Type B pancreatic cell (in vitro differentiated cells): ENCODE measurements at regions not wholly inside any gene's neighbourhood (a gene's known extent, or its start where the extent isn't known, plus 50 kb on each side); places are given as distances from the start of the nearest gene placed in this dataset.
"Not testable (repeated sequence)": the region's sequence is repeated elsewhere in the genome, so short reads cannot be mapped to it uniquely, and the experiment has no call there.

Experiments used
- DNase-seq: peaks from one replicate; pipeline ENCODE4 v3.0.0; 2021; ENCODE audit warnings: mixed read lengths; ENCODE audit not compliant: unreplicated experiment; ENCODE audit errors: extremely low spot score
- H3K27ac Mint-ChIP-seq: 2 replicates; pipeline ENCODE4 v1.8.0; 2021; ENCODE audit warnings: mild to moderate bottlenecking, mixed read lengths
- H3K27me3 Mint-ChIP-seq: 2 replicates; pipeline ENCODE4 v1.8.0; 2021; ENCODE audit warnings: mixed read lengths
- H3K36me3 Mint-ChIP-seq: 2 replicates; pipeline ENCODE4 v1.8.0; 2021; ENCODE audit warnings: mixed read lengths
- H3K4me1 Mint-ChIP-seq: one replicate; pipeline ENCODE4 v1.8.0; 2021; ENCODE audit warnings: mixed read lengths; ENCODE audit not compliant: unreplicated experiment
- H3K4me3 Mint-ChIP-seq: 2 replicates; pipeline ENCODE4 v1.8.0; 2021; ENCODE audit warnings: mild to moderate bottlenecking, mixed read lengths
- H3K9me3 Mint-ChIP-seq: 2 replicates; pipeline ENCODE4 v1.8.0; 2021; ENCODE audit warnings: mixed read lengths
- CTCF ChIP-seq: fragments of 200-600 bp; sonication (generic); conservative IDR thresholded peaks from 2 replicates; pipeline ENCODE4 v1.5.0; 2021; ENCODE audit warnings: antibody characterized with exemption, mild to moderate bottlenecking

- Mint-ChIP-seq H3K27ac (no peak overlapping the region), H3K9me3 (peaks cover 6% of the 10 kb centered on the region), H3K4me1 (no peaks in the 10 kb centered on the region), H3K27me3 (no peaks in the 10 kb centered on the region), H3K36me3 (no peaks in the 10 kb centered on the region), H3K4me3 (no peak overlapping the region)
- no peak for TF ChIP-seq CTCF
- DNase-seq: no peak
Measured at GRCh38 chr14:105944632-105945610, 418.5 kb downstream of the TMEM121 start.

- DNase-seq: no peak
- Mint-ChIP-seq H3K27me3 (no peaks in the 10 kb centered on the region), H3K4me1 (no peaks in the 10 kb centered on the region), H3K9me3 (peaks cover 6% of the 10 kb centered on the region), H3K27ac (no peak overlapping the region), H3K36me3 (no peaks in the 10 kb centered on the region), H3K4me3 (no peak overlapping the region)
- no peak for TF ChIP-seq CTCF
Measured at GRCh38 chr14:105945896-105946295, 419.5 kb downstream of the TMEM121 start.

GRCh38 chr14:105947599-105947998, 421.2 kb downstream of the TMEM121 start:
- Mint-ChIP-seq H3K4me3 (no peak overlapping the region), H3K4me1 (no peaks in the 10 kb centered on the region), H3K36me3 (no peaks in the 10 kb centered on the region), H3K27ac (no peak overlapping the region), H3K27me3 (no peaks in the 10 kb centered on the region), H3K9me3 (no peaks in the 10 kb centered on the region)
- TF ChIP-seq CTCF: no peak
- DNase-seq: no peak

- not testable (repeated sequence) for H3K27me3 Mint-ChIP-seq, H3K4me3 Mint-ChIP-seq, H3K36me3 Mint-ChIP-seq, H3K9me3 Mint-ChIP-seq, DNase-seq, H3K27ac Mint-ChIP-seq, H3K4me1 Mint-ChIP-seq
Measured at GRCh38 chr14:105948955-105949354, 422.6 kb downstream of the TMEM121 start.

- H3K27ac Mint-ChIP-seq, DNase-seq, H3K36me3 Mint-ChIP-seq, H3K4me1 Mint-ChIP-seq, H3K4me3 Mint-ChIP-seq, H3K27me3 Mint-ChIP-seq: not testable (repeated sequence)
- H3K9me3 Mint-ChIP-seq: peaks cover 11% of the 10 kb centered on the region
Measured at GRCh38 chr14:105950364-105950892, 424.0 kb downstream of the TMEM121 start.

GRCh38 chr14:105951399-105951798, 425.0 kb downstream of the TMEM121 start:
- DNase-seq: no peak
- TF ChIP-seq CTCF: no peak
- Mint-ChIP-seq H3K27me3 (no peaks in the 10 kb centered on the region), H3K27ac (no peak overlapping the region), H3K36me3 (no peaks in the 10 kb centered on the region), H3K9me3 (peaks cover 11% of the 10 kb centered on the region), H3K4me3 (no peak overlapping the region), H3K4me1 (no peaks in the 10 kb centered on the region)
